ENCODE measurements at regions not wholly inside any gene's neighbourhood (a gene's known extent, or its start where the extent isn't known, plus 50 kb on each side); places are given as distances from the start of the nearest gene placed in this dataset.

DNA sequence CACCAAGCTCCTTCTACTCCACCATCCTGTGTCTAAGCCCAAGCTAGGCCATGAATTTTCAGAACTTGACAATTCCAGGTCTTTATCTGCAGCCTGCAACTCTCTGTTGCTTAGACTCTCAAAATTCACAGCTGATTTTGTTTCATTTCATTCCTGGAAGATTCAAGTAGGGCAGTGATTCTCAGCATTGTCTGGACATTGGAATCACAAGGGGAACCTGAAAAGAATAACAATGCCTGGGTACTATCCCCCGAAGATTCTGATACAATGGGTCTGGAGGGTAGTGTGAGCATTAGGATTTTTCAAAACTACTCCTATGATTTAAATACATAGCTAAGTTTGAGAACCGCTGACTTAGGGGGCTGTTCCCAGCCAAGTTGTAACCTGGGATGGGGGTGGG, 534.7 kb upstream of the IL12A start:
- TF ChIP-seq, protein P1, sequence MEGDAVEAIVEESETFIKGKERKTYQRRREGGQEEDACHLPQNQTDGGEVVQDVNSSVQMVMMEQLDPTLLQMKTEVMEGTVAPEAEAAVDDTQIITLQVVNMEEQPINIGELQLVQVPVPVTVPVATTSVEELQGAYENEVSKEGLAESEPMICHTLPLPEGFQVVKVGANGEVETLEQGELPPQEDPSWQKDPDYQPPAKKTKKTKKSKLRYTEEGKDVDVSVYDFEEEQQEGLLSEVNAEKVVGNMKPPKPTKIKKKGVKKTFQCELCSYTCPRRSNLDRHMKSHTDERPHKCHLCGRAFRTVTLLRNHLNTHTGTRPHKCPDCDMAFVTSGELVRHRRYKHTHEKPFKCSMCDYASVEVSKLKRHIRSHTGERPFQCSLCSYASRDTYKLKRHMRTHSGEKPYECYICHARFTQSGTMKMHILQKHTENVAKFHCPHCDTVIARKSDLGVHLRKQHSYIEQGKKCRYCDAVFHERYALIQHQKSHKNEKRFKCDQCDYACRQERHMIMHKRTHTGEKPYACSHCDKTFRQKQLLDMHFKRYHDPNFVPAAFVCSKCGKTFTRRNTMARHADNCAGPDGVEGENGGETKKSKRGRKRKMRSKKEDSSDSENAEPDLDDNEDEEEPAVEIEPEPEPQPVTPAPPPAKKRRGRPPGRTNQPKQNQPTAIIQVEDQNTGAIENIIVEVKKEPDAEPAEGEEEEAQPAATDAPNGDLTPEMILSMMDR (tag by site-specific recombination; IDR thresholded peaks at IDR 0.05): no peak
- TF ChIP-seq ZNF664 (tag by site-specific recombination; IDR thresholded peaks at IDR 0.05) (no peak), ZFP69B (tag by site-specific recombination; IDR thresholded peaks at IDR 0.05) (no peak), SP2 (tag by site-specific recombination; IDR thresholded peaks at IDR 0.05) (no peak), ZNF658 (tag by site-specific recombination; IDR thresholded peaks at IDR 0.05) (no peak), ZBTB8A (tag by site-specific recombination; IDR thresholded peaks at IDR 0.05) (no peak)
- TF ChIP-seq, protein P2, sequence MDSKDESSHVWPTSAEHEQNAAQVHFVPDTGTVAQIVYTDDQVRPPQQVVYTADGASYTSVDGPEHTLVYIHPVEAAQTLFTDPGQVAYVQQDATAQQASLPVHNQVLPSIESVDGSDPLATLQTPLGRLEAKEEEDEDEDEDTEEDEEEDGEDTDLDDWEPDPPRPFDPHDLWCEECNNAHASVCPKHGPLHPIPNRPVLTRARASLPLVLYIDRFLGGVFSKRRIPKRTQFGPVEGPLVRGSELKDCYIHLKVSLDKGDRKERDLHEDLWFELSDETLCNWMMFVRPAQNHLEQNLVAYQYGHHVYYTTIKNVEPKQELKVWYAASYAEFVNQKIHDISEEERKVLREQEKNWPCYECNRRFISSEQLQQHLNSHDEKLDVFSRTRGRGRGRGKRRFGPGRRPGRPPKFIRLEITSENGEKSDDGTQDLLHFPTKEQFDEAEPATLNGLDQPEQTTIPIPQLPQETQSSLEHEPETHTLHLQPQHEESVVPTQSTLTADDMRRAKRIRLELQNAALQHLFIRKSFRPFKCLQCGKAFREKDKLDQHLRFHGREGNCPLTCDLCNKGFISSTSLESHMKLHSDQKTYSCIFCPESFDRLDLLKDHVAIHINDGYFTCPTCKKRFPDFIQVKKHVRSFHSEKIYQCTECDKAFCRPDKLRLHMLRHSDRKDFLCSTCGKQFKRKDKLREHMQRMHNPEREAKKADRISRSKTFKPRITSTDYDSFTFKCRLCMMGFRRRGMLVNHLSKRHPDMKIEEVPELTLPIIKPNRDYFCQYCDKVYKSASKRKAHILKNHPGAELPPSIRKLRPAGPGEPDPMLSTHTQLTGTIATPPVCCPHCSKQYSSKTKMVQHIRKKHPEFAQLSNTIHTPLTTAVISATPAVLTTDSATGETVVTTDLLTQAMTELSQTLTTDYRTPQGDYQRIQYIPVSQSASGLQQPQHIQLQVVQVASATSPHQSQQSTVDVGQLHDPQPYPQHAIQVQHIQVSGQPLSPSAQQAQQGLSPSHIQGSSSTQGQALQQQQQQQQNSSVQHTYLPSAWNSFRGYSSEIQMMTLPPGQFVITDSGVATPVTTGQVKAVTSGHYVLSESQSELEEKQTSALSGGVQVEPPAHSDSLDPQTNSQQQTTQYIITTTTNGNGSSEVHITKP (tag by site-specific recombination; IDR thresholded peaks at IDR 0.05): no peak

Data from HEK293 (cell line).